HepG2 (cell line): ENCODE measurements at regions not wholly inside any gene's neighbourhood (a gene's known extent, or its start where the extent isn't known, plus 50 kb on each side); places are given as distances from the start of the nearest gene placed in this dataset.

ENCODE experiments used
- ARNT ChIP-seq: fragments of 450-650 bp; IDR thresholded peaks from 2 replicates; pipeline ENCODE4 v1.6.1; 2017
- CTCF ChIP-seq: sonication (generic); formaldehyde crosslinking; IDR thresholded peaks from 2 replicates; pipeline ENCODE4 v1.5.0; 2020; ENCODE audit warnings: mild to moderate bottlenecking, missing genetic modification reagents, moderate library complexity
- NCOA2 ChIP-seq: sonication (generic); formaldehyde crosslinking; IDR thresholded peaks from 2 replicates; pipeline ENCODE4 v1.8.0; 2022; ENCODE audit warnings: inconsistent platforms
- NFIB ChIP-seq: sonication (generic); formaldehyde crosslinking; IDR thresholded peaks from 2 replicates; pipeline ENCODE4 v1.9.0; 2021; ENCODE audit warnings: missing genetic modification reagents, mild to moderate bottlenecking, borderline replicate concordance
- POLR2A ChIP-seq, 2 experiments: IDR thresholded peaks; 2 replicates each; pipeline ENCODE4 v1.6.1; 2011; ENCODE audit warnings: low read depth in 2 of 2, low read length in 2 of 2, mild to moderate bottlenecking in 1 of 2, moderate library complexity in 1 of 2; ENCODE audit not compliant: insufficient read depth in 1 of 2
- TAF1 ChIP-seq: sonication (generic); formaldehyde crosslinking; IDR thresholded peaks from 2 replicates; pipeline ENCODE4 v1.4.0; 2020; ENCODE audit warnings: missing genetic modification reagents
- TBL1XR1 ChIP-seq: fragments of 150-350 bp; IDR thresholded peaks from 2 replicates; pipeline ENCODE4 v1.6.1; 2014; ENCODE audit warnings: borderline replicate concordance, low read length; ENCODE audit not compliant: partially characterized antibody
- ZBTB40 ChIP-seq, 2 experiments: fragments of 450-650 bp in 1 of 2; sonication (generic) in 1 of 2; formaldehyde crosslinking in 1 of 2; IDR thresholded peaks; 2 replicates each; pipeline versions ENCODE4 v1.6.1 to v1.8.0; 2016 to 2022; ENCODE audit warnings: antibody characterized with exemption in 1 of 2, mild to moderate bottlenecking in 1 of 2, missing genetic modification reagents in 1 of 2
- ZNF24 ChIP-seq: fragments of 450-650 bp; IDR thresholded peaks from 2 replicates; pipeline ENCODE4 v1.6.1; 2017; ENCODE audit warnings: antibody characterized with exemption, mild to moderate bottlenecking
- ZNF546 ChIP-seq: sonication (generic); formaldehyde crosslinking; conservative IDR thresholded peaks from 2 replicates; pipeline ENCODE4 v1.8.1; 2023; ENCODE audit warnings: mild to moderate bottlenecking, missing genetic modification reagents
- ZNF883 ChIP-seq: sonication (generic); formaldehyde crosslinking; IDR thresholded peaks from 2 replicates; pipeline ENCODE4 v1.5.1; 2020; ENCODE audit warnings: mild to moderate bottlenecking, missing genetic modification reagents; ENCODE audit errors: not compliant biosample characterization
- TF ChIP-seq, protein P1 (sequence below): sonication (generic); formaldehyde crosslinking; IDR thresholded peaks from 2 replicates; pipeline ENCODE4 v1.4.0; 2020; ENCODE audit warnings: missing genetic modification reagents, low read depth, mild to moderate bottlenecking, borderline replicate concordance
- TF ChIP-seq, protein P2 (sequence below): IDR thresholded peaks from 2 replicates; pipeline ENCODE4 v1.6.1; 2016; ENCODE audit warnings: missing genetic modification reagents, missing compliant biosample characterization
- TF ChIP-seq, protein P3 (sequence below): sonication (generic); formaldehyde crosslinking; IDR thresholded peaks from 2 replicates; pipeline ENCODE4 v1.5.0; 2020; ENCODE audit warnings: mild to moderate bottlenecking, low read depth, missing genetic modification reagents, borderline replicate concordance

DNA sequence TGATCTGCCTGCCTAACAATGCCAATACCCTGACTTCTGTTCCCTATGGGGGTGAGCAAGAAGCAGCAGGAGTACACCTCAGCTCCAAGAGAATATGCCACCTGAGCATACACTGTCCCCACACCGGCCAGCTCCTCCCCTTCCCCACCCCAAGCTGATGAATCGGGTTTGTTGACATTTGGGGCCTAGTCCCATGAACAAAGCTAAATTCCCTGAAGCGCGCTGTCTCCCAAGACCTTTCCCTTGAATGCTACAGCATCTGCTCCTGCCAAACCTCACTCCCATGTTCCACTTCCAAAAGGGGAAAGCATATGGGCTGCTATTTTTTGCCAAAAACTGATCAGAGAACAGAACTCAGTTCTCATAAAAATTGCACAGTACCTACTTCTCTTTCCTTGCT is 220.4 kb upstream of the CAMK1G start:
- TF ChIP-seq, protein P1, sequence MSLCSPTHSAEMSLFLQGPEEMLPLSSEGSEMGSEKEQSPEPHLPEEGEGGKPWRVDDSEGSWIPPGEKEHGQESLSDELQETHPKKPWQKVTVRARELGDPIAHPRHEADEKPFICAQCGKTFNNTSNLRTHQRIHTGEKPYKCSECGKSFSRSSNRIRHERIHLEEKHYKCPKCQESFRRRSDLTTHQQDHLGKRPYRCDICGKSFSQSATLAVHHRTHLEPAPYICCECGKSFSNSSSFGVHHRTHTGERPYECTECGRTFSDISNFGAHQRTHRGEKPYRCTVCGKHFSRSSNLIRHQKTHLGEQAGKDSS = no peak
- no peak for TF ChIP-seq ZNF24
- no peak for TF ChIP-seq TAF1 (CRISPR knock-in tag)
- no peak for TF ChIP-seq ARNT
- TF ChIP-seq, protein P2, sequence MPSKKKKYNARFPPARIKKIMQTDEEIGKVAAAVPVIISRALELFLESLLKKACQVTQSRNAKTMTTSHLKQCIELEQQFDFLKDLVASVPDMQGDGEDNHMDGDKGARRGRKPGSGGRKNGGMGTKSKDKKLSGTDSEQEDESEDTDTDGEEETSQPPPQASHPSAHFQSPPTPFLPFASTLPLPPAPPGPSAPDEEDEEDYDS = no peak
- no peak for TF ChIP-seq ZBTB40 (IDR thresholded peaks at IDR 0.05)
- no peak for TF ChIP-seq ZBTB40 (CRISPR knock-in tag; IDR thresholded peaks at IDR 0.05)
- TF ChIP-seq ZNF883 = no peak
- TF ChIP-seq POLR2A (IDR thresholded peaks at IDR 0.05; ENCODE audit: insufficient read depth in 1 of 2, low read depth in 2 of 2, low read length in 2 of 2) = no peak
- TF ChIP-seq ZNF546 (CRISPR knock-in tag) = no peak
- no peak for TF ChIP-seq CTCF (CRISPR knock-in tag)
- no peak for TF ChIP-seq NFIB (CRISPR knock-in tag)
- TF ChIP-seq, protein P3, sequence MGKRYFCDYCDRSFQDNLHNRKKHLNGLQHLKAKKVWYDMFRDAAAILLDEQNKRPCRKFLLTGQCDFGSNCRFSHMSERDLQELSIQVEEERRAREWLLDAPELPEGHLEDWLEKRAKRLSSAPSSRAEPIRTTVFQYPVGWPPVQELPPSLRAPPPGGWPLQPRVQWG = no peak
- TF ChIP-seq NCOA2 (CRISPR knock-in tag) = no peak
- TF ChIP-seq TBL1XR1 = no peak
